ENCODE measurements at regions not wholly inside any gene's neighbourhood (a gene's known extent, or its start where the extent isn't known, plus 50 kb on each side); places are given as distances from the start of the nearest gene placed in this dataset.

- TF ChIP-seq CTCF (conservative IDR thresholded peaks at IDR 0.05; ENCODE audit: low read depth, low read length) (no peak), EZH2phosphoT487 (IDR thresholded peaks at IDR 0.05; ENCODE audit: borderline replicate concordance, low read length) (no peak)
Measured at GRCh38 chr5:54873691-54874090, 111.7 kb downstream of the ESM1 start.
